Ecto neural progenitor cell (in vitro differentiated cells): ENCODE measurements at regions not wholly inside any gene's neighbourhood (a gene's known extent, or its start where the extent isn't known, plus 50 kb on each side); places are given as distances from the start of the nearest gene placed in this dataset.

Experiments
- DNase-seq: peaks from one replicate; pipeline ENCODE4 v3.0.0-alpha.2; 2018; ENCODE audit warnings: low spot score

- DNase-seq = peak; percentile 36
Measured at GRCh38 chr22:44402196-44403111, 89.7 kb upstream of the SHISAL1 start.

GRCh38 chr22:44401783-44402110, 89.0 kb upstream of the SHISAL1 start:
- peak; percentile 23 for DNase-seq

- no peak for DNase-seq
Measured at GRCh38 chr22:44400763-44401060, 88.0 kb upstream of the SHISAL1 start.

- peak; percentile 32 for DNase-seq
Measured at GRCh38 chr22:44399906-44400762, 87.4 kb upstream of the SHISAL1 start.

GRCh38 chr22:44398856-44399837, 86.4 kb upstream of the SHISAL1 start:
- DNase-seq = peak; percentile 44

GRCh38 chr22:44396727-44397722, 84.3 kb upstream of the SHISAL1 start:
- DNase-seq = peak; percentile 33

GRCh38 chr22:44396021-44396726, 83.4 kb upstream of the SHISAL1 start:
- peak; percentile 38 for DNase-seq

- peak; percentile 38 for DNase-seq
Measured at GRCh38 chr22:44395118-44396005, 82.6 kb upstream of the SHISAL1 start.

- no peak for DNase-seq
Measured at GRCh38 chr22:44394246-44395117, 81.7 kb upstream of the SHISAL1 start.

- DNase-seq = no peak
Measured at GRCh38 chr22:44393066-44393465, 80.3 kb upstream of the SHISAL1 start.

- peak; percentile 41 for DNase-seq
Measured at GRCh38 chr22:44392446-44392921, 79.7 kb upstream of the SHISAL1 start.

- DNase-seq = no peak
Measured at GRCh38 chr22:44391481-44392445, 79.0 kb upstream of the SHISAL1 start.

GRCh38 chr22:44391015-44391414, 78.3 kb upstream of the SHISAL1 start:
- DNase-seq = no peak

GRCh38 chr22:44390613-44390970, 77.8 kb upstream of the SHISAL1 start:
- no peak for DNase-seq

GRCh38 chr22:44389926-44390612, 77.3 kb upstream of the SHISAL1 start:
- no peak for DNase-seq

- no peak for DNase-seq
Measured at GRCh38 chr22:44389181-44389580, 76.4 kb upstream of the SHISAL1 start.
